Liver (tissue), 3 donors: ENCODE measurements at regions not wholly inside any gene's neighbourhood (a gene's known extent, or its start where the extent isn't known, plus 50 kb on each side); places are given as distances from the start of the nearest gene placed in this dataset.

Experiments
- FOXA2 ChIP-seq: IDR thresholded peaks from 2 replicates; pipeline ENCODE4 v1.6.1; 2016; ENCODE audit warnings: antibody characterized with exemption
- RAD21 ChIP-seq, 2 donors: IDR thresholded peaks; 2 replicates each; pipeline ENCODE4 v1.6.1; 2016; ENCODE audit warnings: antibody characterized with exemption in 2 of 2, mild to moderate bottlenecking in 2 of 2
- TF ChIP-seq, protein P1 (sequence below): fragments of 150-350 bp; IDR thresholded peaks from 2 replicates; pipeline ENCODE4 v1.5.1; 2017; ENCODE audit warnings: improper control_type of control experiment, low read depth, low read length; ENCODE audit not compliant: missing input control
- TF ChIP-seq, protein P2 (sequence below): IDR thresholded peaks from 2 replicates; pipeline ENCODE4 v1.6.1; 2016; ENCODE audit warnings: antibody characterized with exemption, mild to moderate bottlenecking
- donor health status: healthy.
- donor health status: healthy.

DNA sequence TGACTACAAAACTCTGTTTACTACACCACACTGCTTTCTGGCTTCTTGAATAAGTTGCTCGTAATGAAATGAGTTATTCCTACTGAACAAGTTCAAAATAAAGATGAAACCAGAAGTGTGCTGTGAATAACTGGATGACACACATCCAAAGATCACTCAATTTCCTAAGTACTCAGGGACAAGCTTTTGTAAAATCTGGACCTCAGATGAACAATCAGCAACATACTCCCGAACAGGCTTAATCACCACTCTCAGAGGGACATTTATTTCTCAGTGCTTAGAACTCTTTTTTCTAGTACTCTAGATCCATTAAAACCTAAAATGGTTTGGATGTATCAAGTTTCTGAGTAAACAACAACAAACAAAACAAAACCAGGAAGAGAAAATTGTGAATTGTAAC lies 61.5 kb upstream of the EXOC1L start:
- TF ChIP-seq, protein P1, sequence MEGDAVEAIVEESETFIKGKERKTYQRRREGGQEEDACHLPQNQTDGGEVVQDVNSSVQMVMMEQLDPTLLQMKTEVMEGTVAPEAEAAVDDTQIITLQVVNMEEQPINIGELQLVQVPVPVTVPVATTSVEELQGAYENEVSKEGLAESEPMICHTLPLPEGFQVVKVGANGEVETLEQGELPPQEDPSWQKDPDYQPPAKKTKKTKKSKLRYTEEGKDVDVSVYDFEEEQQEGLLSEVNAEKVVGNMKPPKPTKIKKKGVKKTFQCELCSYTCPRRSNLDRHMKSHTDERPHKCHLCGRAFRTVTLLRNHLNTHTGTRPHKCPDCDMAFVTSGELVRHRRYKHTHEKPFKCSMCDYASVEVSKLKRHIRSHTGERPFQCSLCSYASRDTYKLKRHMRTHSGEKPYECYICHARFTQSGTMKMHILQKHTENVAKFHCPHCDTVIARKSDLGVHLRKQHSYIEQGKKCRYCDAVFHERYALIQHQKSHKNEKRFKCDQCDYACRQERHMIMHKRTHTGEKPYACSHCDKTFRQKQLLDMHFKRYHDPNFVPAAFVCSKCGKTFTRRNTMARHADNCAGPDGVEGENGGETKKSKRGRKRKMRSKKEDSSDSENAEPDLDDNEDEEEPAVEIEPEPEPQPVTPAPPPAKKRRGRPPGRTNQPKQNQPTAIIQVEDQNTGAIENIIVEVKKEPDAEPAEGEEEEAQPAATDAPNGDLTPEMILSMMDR, result no peak
- TF ChIP-seq FOXA2, result no peak
- TF ChIP-seq RAD21 (IDR thresholded peaks at IDR 0.05), result no peak
- TF ChIP-seq, protein P2, sequence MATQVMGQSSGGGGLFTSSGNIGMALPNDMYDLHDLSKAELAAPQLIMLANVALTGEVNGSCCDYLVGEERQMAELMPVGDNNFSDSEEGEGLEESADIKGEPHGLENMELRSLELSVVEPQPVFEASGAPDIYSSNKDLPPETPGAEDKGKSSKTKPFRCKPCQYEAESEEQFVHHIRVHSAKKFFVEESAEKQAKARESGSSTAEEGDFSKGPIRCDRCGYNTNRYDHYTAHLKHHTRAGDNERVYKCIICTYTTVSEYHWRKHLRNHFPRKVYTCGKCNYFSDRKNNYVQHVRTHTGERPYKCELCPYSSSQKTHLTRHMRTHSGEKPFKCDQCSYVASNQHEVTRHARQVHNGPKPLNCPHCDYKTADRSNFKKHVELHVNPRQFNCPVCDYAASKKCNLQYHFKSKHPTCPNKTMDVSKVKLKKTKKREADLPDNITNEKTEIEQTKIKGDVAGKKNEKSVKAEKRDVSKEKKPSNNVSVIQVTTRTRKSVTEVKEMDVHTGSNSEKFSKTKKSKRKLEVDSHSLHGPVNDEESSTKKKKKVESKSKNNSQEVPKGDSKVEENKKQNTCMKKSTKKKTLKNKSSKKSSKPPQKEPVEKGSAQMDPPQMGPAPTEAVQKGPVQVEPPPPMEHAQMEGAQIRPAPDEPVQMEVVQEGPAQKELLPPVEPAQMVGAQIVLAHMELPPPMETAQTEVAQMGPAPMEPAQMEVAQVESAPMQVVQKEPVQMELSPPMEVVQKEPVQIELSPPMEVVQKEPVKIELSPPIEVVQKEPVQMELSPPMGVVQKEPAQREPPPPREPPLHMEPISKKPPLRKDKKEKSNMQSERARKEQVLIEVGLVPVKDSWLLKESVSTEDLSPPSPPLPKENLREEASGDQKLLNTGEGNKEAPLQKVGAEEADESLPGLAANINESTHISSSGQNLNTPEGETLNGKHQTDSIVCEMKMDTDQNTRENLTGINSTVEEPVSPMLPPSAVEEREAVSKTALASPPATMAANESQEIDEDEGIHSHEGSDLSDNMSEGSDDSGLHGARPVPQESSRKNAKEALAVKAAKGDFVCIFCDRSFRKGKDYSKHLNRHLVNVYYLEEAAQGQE, result no peak
